EL (cell line): ENCODE measurements at regions not wholly inside any gene's neighbourhood (a gene's known extent, or its start where the extent isn't known, plus 50 kb on each side); places are given as distances from the start of the nearest gene placed in this dataset.

Experiments
- DNase-seq: peaks from one replicate; pipeline ENCODE4 v3.0.0-alpha.2; 2016

DNA sequence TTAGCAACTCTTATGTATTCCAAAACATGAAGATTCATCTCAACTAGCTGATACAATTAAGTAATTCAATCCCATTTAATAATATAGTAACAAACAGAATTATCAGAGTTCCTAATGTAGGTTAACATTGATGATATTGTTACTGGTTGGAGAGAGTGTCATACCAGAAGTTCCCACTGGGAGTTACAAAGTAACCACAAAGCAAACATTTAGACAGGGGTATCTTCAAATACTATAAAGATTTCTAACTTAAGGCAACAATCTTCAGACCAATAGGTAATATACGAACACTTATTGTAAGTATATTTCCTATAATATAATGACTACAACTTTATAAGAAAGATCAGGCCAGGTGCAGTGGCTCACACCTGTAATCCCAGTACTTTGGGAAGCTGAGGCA, 1372.9 kb upstream of the PIK3C3 start:
- no peak for DNase-seq

DNA sequence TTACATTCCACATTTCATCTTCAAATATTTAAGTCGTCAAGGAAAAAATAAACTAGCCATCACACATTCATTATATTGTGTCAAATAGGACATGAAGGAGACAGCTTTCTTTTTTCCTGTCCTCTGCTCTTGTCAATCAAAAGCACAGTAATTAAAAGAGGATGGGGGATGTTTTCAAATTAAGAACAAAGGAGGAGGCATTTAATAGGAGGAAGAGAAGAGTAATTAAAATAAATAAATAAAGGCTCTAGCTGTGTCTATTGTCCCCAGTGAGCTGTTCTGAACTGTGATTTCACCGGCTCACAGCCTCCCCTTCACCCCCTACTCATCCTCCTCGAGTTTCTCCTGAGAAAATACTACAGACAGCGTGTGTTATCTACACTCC, 1377.1 kb upstream of the PIK3C3 start:
- no peak for DNase-seq

GRCh38 chr18:40577239-40577980, 1377.6 kb upstream of the PIK3C3 start:
- no peak for DNase-seq

DNA sequence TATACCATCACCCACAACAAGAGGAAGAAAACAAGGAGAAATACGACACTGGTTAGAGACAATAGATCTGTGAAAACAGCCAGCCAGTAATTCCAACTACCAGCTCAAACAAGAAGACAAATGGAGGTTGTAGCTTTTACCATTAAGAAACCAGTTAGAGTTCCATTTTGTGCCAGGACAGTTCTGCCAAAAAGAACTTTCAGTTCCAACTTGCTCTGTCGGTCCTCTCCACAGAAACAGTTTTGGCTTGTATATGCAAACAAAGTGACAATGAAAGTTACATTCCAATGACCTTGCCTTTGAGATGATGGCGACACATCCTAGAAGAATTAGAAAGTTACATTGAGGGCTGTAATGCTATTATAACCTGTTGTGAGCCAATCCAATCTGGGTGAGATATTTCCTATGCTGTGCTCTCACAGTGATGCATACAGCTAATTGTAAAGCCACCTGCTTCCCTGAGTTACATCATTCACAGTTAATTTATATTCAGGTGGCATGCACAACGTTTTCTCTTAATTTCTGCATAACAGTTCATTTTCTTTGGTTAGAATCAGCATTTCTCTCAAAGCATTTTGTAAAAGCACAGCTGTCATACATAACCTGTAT, 1378.4 kb upstream of the PIK3C3 start:
- DNase-seq = no peak

DNA sequence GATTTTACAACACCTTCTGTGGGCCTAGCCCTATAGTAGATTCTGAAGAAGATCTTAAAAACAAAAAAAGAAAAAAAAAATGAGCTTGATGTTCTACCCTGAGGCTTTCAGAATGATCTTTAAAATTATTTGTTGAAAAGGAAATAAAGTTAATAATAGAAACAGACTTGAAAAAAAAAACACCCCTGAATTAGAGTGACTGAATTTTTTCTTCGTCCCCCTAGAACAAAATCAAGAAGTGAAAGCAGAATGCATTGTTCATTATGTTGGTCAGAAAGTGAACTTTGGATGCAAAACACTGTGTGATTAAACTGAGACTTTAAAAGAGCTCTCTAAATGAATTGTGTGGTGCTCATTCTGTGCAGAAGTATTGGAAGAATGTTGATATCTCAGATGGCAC, 1384.4 kb upstream of the PIK3C3 start:
- no peak for DNase-seq

GRCh38 chr18:40569605-40570004, 1385.4 kb upstream of the PIK3C3 start:
- no peak for DNase-seq

GRCh38 chr18:40566510-40566844, 1388.6 kb upstream of the PIK3C3 start:
- no peak for DNase-seq

DNA sequence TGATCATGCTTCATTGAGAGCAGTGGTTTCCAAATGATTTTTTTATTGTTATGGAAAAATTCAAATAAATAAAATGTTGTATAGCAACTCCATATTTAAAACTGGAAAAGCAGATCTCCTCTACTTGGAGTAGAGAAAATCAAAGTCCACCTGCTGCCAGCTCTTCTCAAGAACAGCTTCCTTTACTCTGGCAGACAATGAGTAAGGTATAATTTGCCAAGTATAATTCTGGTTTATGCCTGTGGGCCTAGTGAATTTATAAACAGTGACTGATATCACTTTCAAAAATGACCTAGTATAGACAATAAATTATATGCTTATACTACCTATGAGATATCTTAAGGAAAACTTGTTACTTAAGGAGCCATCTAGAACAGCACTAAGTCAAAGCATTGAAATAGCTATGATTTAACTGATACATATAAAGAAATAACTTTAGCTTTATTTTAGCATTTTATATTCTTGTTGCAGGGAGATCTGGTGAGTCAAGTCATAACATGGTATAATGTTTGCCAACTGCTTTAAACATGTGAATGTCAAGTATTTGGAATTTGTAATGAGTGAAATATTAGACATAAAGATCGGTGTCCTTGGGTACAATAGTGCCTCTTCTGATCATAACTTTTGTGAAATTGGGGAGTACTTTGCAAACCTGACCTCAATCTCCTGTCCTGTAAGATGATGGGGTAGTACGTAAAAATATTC, 1389.1 kb upstream of the PIK3C3 start:
- DNase-seq = no peak

DNA sequence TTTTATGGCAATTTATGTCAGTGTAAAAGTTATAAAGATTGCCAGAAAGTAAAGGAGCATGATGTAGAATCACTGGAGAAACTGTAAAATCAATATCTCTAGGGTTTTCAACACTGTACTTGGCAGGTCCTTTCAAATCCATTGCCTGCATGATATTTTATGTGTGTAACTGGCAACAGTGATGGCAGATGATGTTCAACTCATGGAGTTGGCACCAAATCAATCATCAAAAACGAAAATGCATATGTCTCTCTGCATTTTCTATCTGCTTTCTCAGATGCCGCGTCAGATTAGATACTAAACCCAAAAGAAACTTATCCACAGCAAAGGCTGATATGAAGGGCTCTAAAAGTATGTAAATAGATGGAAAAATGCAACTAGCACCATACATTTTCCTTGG, 1395.5 kb upstream of the PIK3C3 start:
- no peak for DNase-seq

GRCh38 chr18:40558706-40559392, 1396.2 kb upstream of the PIK3C3 start:
- DNase-seq = no peak

- DNase-seq = no peak
Observed at GRCh38 chr18:40555914-40556313, 1399.1 kb upstream of the PIK3C3 start.

GRCh38 chr18:40553029-40553428, 1402.0 kb upstream of the PIK3C3 start:
- DNase-seq = no peak

DNA sequence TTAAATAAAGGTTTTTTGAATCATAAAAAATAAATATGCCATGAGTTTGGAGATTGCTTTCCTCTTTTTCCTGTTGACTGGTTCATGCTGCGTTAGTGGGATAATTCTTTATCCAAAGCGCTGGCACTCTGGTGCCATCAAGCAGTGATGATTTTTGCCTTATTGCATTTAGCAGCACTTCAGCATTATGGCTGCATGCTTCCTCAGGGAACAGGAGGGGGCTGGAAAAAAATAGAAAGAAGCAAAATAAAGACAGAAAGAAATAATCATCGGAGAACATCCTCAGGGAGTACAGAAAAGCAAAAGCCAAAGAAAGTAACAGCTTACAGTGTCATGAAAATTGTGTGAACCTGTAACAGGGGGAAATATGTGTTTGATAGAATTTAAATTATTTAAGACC, 1408.2 kb upstream of the PIK3C3 start:
- DNase-seq = no peak

GRCh38 chr18:40534723-40535122, 1420.3 kb upstream of the PIK3C3 start:
- no peak for DNase-seq

- no peak for DNase-seq
Observed at GRCh38 chr18:40532046-40532445, 1423.0 kb upstream of the PIK3C3 start.

DNA sequence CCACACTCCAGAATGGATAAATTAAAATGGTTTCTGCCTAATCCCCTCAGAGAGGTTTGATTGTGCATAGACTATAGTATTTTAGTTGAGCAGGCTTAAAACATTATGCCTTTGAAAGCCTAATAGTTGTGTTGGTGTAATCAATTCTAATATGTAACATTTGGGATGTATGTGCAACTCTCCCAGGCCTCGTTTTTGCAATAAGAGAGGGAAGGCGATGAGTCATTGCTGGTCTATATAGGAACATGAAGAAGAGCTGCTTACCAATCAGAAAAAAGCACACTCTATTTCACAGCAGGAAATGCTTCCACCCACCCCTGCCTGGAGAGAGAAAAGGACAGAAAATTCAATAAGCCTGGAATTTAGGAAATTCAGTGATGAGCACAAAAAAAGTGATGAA, 1424.0 kb upstream of the PIK3C3 start:
- no peak for DNase-seq

DNA sequence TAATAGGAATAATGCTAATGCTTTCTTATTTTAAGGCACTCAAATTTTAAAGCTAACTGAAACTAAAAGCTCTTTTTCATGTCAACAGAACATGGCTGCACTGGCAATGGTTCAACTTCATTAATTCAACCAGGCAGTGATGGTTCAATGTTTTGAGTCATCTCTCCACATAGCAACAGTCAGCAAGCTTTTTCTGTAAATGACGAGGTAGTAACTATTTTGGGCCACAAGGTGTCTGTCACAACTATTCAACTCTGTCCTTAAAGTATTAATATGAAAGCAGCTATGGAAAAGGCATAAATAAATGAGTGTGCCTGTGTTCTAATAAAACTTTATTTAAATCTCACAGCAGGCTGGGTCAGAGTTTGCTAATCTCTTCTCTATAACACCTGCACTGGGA, 1425.6 kb upstream of the PIK3C3 start:
- no peak for DNase-seq

DNA sequence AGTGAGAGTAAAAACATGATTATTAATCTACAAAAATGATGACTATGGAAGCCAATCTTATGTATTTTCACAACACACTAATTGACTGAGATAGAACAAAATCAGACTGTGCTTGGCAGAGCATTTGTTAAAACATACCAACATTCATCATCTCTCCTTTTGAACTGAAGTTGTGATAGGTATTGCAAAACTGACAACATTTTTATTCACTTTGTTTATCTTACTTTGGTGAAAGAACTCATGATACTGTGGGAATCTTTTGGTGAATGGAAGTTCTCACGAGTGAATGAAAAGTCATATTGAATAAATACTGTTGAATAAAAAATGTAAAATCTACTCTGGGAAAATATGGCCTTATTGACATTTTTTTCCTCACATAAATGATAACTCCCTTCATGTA, 1430.2 kb upstream of the PIK3C3 start:
- DNase-seq = no peak

GRCh38 chr18:40523287-40523686, 1431.7 kb upstream of the PIK3C3 start:
- DNase-seq = no peak

- DNase-seq = no peak
Observed at GRCh38 chr18:40501026-40501425, 1454.0 kb upstream of the PIK3C3 start.

DNA sequence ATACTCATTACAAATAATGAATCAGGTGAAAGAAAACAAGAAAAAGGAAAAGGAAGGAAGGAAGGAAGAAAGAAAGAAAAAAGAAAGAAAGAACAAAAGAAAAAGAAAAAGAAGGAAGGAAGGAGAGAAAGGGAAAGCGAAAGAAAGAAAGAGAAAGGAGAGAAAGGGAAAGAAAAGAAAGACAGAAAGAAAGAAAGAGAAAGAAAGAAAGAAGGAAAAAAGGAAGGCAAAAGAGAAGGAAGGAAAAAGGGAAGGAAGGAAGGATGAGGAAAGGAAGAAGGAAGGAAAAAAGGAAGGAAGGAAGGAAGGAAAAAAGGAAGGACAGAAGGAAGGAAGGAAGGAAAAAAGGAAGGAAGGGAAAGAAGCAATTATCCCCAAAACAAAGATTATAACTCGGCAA, 1460.4 kb upstream of the PIK3C3 start:
- no peak for DNase-seq

DNA sequence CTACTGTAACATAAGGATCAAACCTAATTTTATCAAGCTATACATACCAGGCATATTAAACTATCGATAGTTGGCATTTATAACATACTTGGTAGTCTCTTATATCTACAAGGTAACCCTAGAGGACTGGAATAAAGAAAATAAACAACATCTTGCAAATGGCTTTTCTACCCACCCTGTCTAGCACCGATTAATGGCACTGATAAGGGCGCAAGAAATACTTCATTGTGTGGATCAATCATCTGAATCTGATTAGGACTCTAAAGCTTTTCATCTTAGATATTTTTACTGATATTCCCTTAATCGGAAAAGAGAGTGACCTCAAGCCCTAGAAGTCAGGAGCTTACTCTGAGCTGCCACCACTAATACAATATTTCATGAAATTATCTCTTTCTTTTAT, 1461.7 kb upstream of the PIK3C3 start:
- DNase-seq = no peak

- no peak for DNase-seq
Observed at GRCh38 chr18:40489301-40489700, 1465.7 kb upstream of the PIK3C3 start.

DNA sequence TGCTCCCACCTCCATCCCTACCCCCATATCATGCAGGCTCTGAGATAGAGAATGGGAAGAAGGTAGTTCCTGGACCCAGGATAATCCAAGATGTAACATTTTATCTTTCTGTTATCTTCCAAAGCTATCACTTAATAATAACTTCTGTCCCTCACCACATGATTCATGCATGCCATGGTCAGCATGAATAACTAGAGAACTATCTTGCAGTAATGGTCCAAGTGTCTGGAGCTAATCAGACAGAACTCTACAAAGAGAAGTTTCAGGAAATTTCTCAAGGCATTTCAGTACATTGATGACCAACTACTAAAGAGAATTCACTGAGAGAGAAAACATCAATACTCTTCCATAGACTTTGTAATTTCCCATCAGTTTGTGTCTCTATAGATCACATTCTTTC, 1469.7 kb upstream of the PIK3C3 start:
- DNase-seq = no peak
